ENCODE measurements at regions not wholly inside any gene's neighbourhood (a gene's known extent, or its start where the extent isn't known, plus 50 kb on each side); places are given as distances from the start of the nearest gene placed in this dataset.

GRCh38 chrX:20477836-20478524 is 211.3 kb upstream of the RPS6KA3 start:
- Histone ChIP-seq H3K27me3 (replicated peaks) (no peaks in the 10 kb centered on the region), H3K36me3 (no peaks in the 10 kb centered on the region), H3K4me3 (no peak overlapping the region), H3K9me3 (replicated peaks) (no peaks in the 10 kb centered on the region), H3K27ac (no peak overlapping the region), H3K4me1 (replicated peaks) (peaks cover 11% of the 10 kb centered on the region)
- DNase-seq (ENCODE audit: low read depth in 1 of 2, low spot score in 2 of 2), result no peak

GRCh38 chrX:20477219-20477618 is 210.5 kb upstream of the RPS6KA3 start:
- Histone ChIP-seq H3K4me1 (replicated peaks) (peaks cover 11% of the 10 kb centered on the region), H3K27ac (no peak overlapping the region), H3K27me3 (replicated peaks) (no peaks in the 10 kb centered on the region), H3K4me3 (no peak overlapping the region), H3K36me3 (no peaks in the 10 kb centered on the region), H3K9me3 (replicated peaks) (no peaks in the 10 kb centered on the region)
- DNase-seq (ENCODE audit: low read depth in 1 of 2, low spot score in 2 of 2), result no peak

DNA sequence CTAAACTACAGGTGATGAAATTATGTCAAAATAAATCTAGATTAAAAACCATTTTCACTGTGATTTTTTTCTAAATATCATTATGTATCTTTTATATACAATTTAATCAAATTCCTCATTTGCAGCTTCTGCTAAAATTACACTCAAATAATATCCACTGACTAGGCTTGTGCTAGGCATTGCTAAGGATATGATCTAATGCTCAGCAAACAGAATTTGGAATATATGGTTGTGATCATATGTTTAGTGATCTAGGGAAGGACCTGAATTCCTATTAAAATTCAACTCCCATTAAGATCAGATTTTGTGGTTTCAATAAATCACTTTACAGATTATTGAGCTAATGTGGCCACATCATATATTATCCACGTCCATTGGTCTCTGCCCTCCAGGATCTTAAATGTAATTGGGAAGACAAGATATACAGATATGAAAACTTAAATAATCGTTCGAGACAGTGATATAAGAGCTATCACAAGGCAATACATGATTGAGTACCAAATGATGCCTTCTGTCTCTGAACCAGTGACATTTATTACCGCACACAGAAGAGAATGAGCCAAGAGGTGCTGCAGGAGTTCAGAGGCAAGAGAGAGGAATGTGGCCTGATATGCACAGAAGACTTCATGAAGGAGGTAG is 206.0 kb upstream of the RPS6KA3 start:
- DNase-seq (ENCODE audit: low read depth in 1 of 2, low spot score in 2 of 2), result no peak
- H3K27me3 ChIP-seq (replicated peaks), result no peaks in the 10 kb centered on the region
- H3K27ac ChIP-seq, result no peak overlapping the region
- no peaks in the 10 kb centered on the region for H3K9me3 ChIP-seq (replicated peaks)
- no peak overlapping the region for H3K4me3 ChIP-seq
- H3K36me3 ChIP-seq, result no peaks in the 10 kb centered on the region
- H3K4me1 ChIP-seq (replicated peaks), result no peaks in the 10 kb centered on the region

- Histone ChIP-seq H3K9me3 (replicated peaks) (no peaks in the 10 kb centered on the region), H3K36me3 (no peaks in the 10 kb centered on the region), H3K4me1 (replicated peaks) (no peaks in the 10 kb centered on the region), H3K4me3 (no peak overlapping the region), H3K27me3 (replicated peaks) (no peaks in the 10 kb centered on the region), H3K27ac (no peak overlapping the region)
- DNase-seq (ENCODE audit: low read depth in 1 of 2, low spot score in 2 of 2), result no peak
Measured at GRCh38 chrX:20472148-20472547, 205.4 kb upstream of the RPS6KA3 start.

DNA sequence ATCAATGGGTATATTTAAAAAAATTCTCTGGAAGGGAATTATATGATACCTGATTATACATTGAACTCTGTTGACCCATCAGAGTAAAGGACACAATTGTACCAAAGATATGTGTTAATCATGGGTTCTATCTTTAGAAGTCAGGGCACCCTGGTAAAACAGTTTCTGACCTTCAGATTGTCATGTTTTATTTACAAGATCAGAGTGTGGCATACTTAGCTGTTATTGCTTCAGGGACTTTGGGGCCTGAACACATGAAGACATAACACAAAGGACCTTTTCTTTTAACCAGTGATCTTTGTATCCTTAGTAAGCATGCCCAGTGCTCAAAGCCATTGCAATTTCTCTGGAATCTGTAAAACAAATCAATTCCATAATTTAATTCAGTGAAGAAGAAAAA is 204.8 kb upstream of the RPS6KA3 start:
- Histone ChIP-seq H3K4me1 (replicated peaks) (no peaks in the 10 kb centered on the region), H3K27me3 (replicated peaks) (no peaks in the 10 kb centered on the region), H3K36me3 (no peaks in the 10 kb centered on the region), H3K27ac (no peak overlapping the region), H3K9me3 (replicated peaks) (no peaks in the 10 kb centered on the region), H3K4me3 (no peak overlapping the region)
- no peak for DNase-seq (ENCODE audit: low read depth in 1 of 2, low spot score in 2 of 2)

DNA sequence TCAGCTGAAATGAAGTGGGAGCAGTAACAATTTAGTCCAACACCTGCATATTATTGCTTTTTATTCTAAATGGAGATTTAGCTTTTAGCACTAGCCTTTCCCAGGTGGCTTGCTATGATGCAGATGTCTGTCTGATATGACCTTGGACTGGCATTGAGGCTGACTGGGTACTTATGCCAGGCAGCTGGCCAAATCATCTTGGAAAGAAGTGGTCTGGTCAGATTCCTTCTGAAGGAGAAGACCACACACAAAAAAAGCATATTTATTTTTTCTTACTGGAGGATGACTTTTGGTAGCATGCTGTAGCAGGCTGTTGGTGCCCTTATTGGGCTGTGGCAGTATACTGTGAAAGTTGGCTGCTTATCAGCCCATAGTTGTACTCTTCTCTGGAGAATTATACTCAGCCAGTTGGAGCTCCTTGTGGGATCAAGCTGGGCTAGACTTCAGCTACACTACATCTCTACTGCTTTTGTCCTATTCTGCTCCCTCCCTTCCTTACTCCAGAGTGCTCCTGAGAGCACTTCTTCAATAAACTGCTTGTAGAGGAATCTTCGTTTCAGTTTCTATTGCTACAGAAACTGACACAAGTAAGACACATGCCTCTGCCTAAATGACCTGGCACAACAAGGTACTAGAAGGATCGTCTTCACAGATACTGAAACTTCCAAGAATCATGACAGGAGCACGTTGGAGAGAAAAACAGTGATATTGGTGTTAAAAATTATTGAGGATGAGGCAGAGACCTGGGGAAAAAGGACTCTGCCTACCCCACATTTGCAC is 196.8 kb upstream of the RPS6KA3 start:
- Histone ChIP-seq H3K36me3 (no peaks in the 10 kb centered on the region), H3K27me3 (replicated peaks) (no peaks in the 10 kb centered on the region), H3K9me3 (replicated peaks) (no peaks in the 10 kb centered on the region), H3K4me3 (no peak overlapping the region), H3K27ac (no peak overlapping the region), H3K4me1 (replicated peaks) (no peaks in the 10 kb centered on the region)
- DNase-seq (ENCODE audit: low read depth in 1 of 2, low spot score in 2 of 2), result no peak

- Histone ChIP-seq H3K36me3 (no peaks in the 10 kb centered on the region), H3K27me3 (replicated peaks) (no peaks in the 10 kb centered on the region), H3K4me3 (no peak overlapping the region), H3K27ac (no peak overlapping the region), H3K9me3 (replicated peaks) (no peaks in the 10 kb centered on the region), H3K4me1 (replicated peaks) (no peaks in the 10 kb centered on the region)
- DNase-seq (ENCODE audit: low read depth in 1 of 2, low spot score in 2 of 2), result no peak
Measured at GRCh38 chrX:20461576-20461975, 194.9 kb upstream of the RPS6KA3 start.

GRCh38 chrX:20461002-20461401 is 194.3 kb upstream of the RPS6KA3 start:
- Histone ChIP-seq H3K27ac (no peak overlapping the region), H3K27me3 (replicated peaks) (no peaks in the 10 kb centered on the region), H3K4me3 (no peak overlapping the region), H3K4me1 (replicated peaks) (no peaks in the 10 kb centered on the region), H3K9me3 (replicated peaks) (no peaks in the 10 kb centered on the region), H3K36me3 (no peaks in the 10 kb centered on the region)
- DNase-seq (ENCODE audit: low read depth in 1 of 2, low spot score in 2 of 2), result no peak

- no peak overlapping the region for H3K27ac ChIP-seq
- no peaks in the 10 kb centered on the region for H3K36me3 ChIP-seq
- peaks cover 5% of the 10 kb centered on the region for H3K4me1 ChIP-seq (replicated peaks)
- H3K9me3 ChIP-seq (replicated peaks), result no peaks in the 10 kb centered on the region
- no peak overlapping the region for H3K4me3 ChIP-seq
- no peaks in the 10 kb centered on the region for H3K27me3 ChIP-seq (replicated peaks)
- no peak for DNase-seq (ENCODE audit: low read depth in 1 of 2, low spot score in 2 of 2)
Measured at GRCh38 chrX:20459410-20460350, 193.0 kb upstream of the RPS6KA3 start.

GRCh38 chrX:20456971-20457370 is 190.3 kb upstream of the RPS6KA3 start:
- Histone ChIP-seq H3K27me3 (replicated peaks) (no peaks in the 10 kb centered on the region), H3K9me3 (replicated peaks) (no peaks in the 10 kb centered on the region), H3K36me3 (no peaks in the 10 kb centered on the region), H3K4me3 (no peak overlapping the region), H3K4me1 (replicated peaks) (peaks cover 21% of the 10 kb centered on the region), H3K27ac (no peak overlapping the region)
- DNase-seq (ENCODE audit: low read depth in 1 of 2, low spot score in 2 of 2), result no peak

DNA sequence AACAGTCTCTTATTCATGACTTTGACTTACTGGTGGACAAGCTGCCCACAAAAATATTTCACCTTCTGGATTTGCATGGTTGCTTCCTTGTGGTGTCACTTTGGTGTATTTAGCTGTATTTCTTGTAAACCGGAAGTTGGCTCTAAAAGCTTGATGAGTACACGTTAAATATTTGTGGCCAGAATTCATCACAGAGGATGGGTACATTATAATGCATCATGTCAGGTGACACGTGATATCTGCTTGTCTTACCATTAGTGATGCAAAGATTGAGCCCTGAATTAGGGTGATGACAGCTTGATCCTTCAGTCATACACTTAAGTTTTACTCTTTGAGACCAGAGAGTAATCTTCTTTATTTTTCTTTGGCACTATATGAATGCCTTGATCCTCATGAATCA is 188.3 kb upstream of the RPS6KA3 start:
- Histone ChIP-seq H3K27me3 (replicated peaks) (no peaks in the 10 kb centered on the region), H3K4me3 (no peak overlapping the region), H3K36me3 (no peaks in the 10 kb centered on the region), H3K27ac (no peak overlapping the region), H3K9me3 (replicated peaks) (no peaks in the 10 kb centered on the region), H3K4me1 (replicated peaks) (peaks cover 21% of the 10 kb centered on the region)
- DNase-seq (ENCODE audit: low read depth in 1 of 2, low spot score in 2 of 2), result peak in 1 of 2 experiments; percentile 59

- Histone ChIP-seq H3K27ac (no peak overlapping the region), H3K36me3 (no peaks in the 10 kb centered on the region), H3K27me3 (replicated peaks) (no peaks in the 10 kb centered on the region), H3K4me1 (replicated peaks) (peaks cover 21% of the 10 kb centered on the region), H3K4me3 (no peak overlapping the region), H3K9me3 (replicated peaks) (no peaks in the 10 kb centered on the region)
- DNase-seq (ENCODE audit: low read depth in 1 of 2, low spot score in 2 of 2), result peak; percentile 26 to 42
Measured at GRCh38 chrX:20454117-20454516, 187.4 kb upstream of the RPS6KA3 start.

DNA sequence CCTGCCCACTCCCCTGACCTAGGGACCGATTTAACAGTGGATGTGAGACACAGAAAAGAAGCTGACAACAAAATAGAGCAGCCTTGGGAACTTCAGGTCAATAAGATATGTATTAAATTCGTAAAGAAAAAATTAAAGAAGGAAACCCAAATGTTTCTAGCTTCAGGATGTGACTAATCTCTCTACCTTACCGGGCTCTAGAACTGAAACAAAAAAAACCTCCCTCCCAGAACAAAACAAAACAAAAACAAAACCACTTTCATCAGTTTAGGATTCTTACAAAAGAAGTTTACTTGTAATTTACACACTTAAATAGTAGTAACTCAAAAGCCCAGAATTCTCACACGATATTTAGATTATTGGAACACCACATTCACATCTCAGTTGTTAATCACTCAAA is 185.8 kb upstream of the RPS6KA3 start:
- Histone ChIP-seq H3K27me3 (replicated peaks) (no peaks in the 10 kb centered on the region), H3K4me3 (no peak overlapping the region), H3K27ac (no peak overlapping the region), H3K36me3 (no peaks in the 10 kb centered on the region), H3K4me1 (replicated peaks) (peaks cover 21% of the 10 kb centered on the region), H3K9me3 (replicated peaks) (no peaks in the 10 kb centered on the region)
- DNase-seq (ENCODE audit: low read depth in 1 of 2, low spot score in 2 of 2), result no peak

Measured in SJSA1 (cell line).